HG02938 (cell line): ENCODE measurements at regions not wholly inside any gene's neighbourhood (a gene's known extent, or its start where the extent isn't known, plus 50 kb on each side); places are given as distances from the start of the nearest gene placed in this dataset.

Experiments used
- ATAC-seq: cut with Tn5 transposase; IDR thresholded peaks from one replicate; pipeline ENCODE4 v1.9.1; 2021; ENCODE audit warnings: mild to moderate bottlenecking, moderate library complexity; ENCODE audit not compliant: unreplicated experiment

GRCh38 chr3:66800941-66801545 is 197.1 kb upstream of the KBTBD8 start:
- no peak for ATAC-seq

GRCh38 chr3:66803206-66803605 is 194.9 kb upstream of the KBTBD8 start:
- ATAC-seq, result no peak

- no peak for ATAC-seq
Measured at GRCh38 chr3:66803721-66804695, 194.1 kb upstream of the KBTBD8 start.

- no peak for ATAC-seq
Measured at GRCh38 chr3:66808891-66809594, 189.1 kb upstream of the KBTBD8 start.

- no peak for ATAC-seq
Measured at GRCh38 chr3:66809595-66809958, 188.5 kb upstream of the KBTBD8 start.

- ATAC-seq, result no peak
Measured at GRCh38 chr3:66812136-66812535, 186.0 kb upstream of the KBTBD8 start.

GRCh38 chr3:66812741-66813140 is 185.4 kb upstream of the KBTBD8 start:
- ATAC-seq, result no peak

- no peak for ATAC-seq
Measured at GRCh38 chr3:66816090-66816761, 181.9 kb upstream of the KBTBD8 start.

- ATAC-seq, result no peak
Measured at GRCh38 chr3:66817951-66818557, 180.1 kb upstream of the KBTBD8 start.

GRCh38 chr3:66819993-66820501 is 178.1 kb upstream of the KBTBD8 start:
- ATAC-seq, result no peak

- peak; percentile 85 for ATAC-seq
Measured at GRCh38 chr3:66822186-66823008, 175.7 kb upstream of the KBTBD8 start.

- no peak for ATAC-seq
Measured at GRCh38 chr3:66823009-66823397, 175.1 kb upstream of the KBTBD8 start.

GRCh38 chr3:66823532-66823931 is 174.6 kb upstream of the KBTBD8 start:
- no peak for ATAC-seq

- ATAC-seq, result no peak
Measured at GRCh38 chr3:66825375-66825774, 172.7 kb upstream of the KBTBD8 start.

GRCh38 chr3:66827726-66828125 is 170.4 kb upstream of the KBTBD8 start:
- ATAC-seq, result no peak

- ATAC-seq, result no peak
Measured at GRCh38 chr3:66828303-66828702, 169.8 kb upstream of the KBTBD8 start.

GRCh38 chr3:66830301-66830700 is 167.8 kb upstream of the KBTBD8 start:
- no peak for ATAC-seq

GRCh38 chr3:66831931-66832330 is 166.2 kb upstream of the KBTBD8 start:
- ATAC-seq, result no peak

GRCh38 chr3:66836363-66837152 is 161.5 kb upstream of the KBTBD8 start:
- ATAC-seq, result no peak
